Adrenal gland (tissue), 9 donors: ENCODE measurements at regions not wholly inside any gene's neighbourhood (a gene's known extent, or its start where the extent isn't known, plus 50 kb on each side); places are given as distances from the start of the nearest gene placed in this dataset.

Source experiments
- DNase-seq, 7 donors: peaks; one replicate each; pipeline ENCODE4 v3.0.0-alpha.2; 2019 to 2020
- H3K27ac ChIP-seq, 5 donors: fragments of 200-600 bp; sonication (generic) in 4 of 5; 1 replicate in 3 of 5; 2 replicates in 2 of 5; pipeline versions ENCODE4 v1.5.1 to v1.8.0; 2016 to 2020; ENCODE audit warnings: mild to moderate bottlenecking in 1 of 5
- H3K27me3 ChIP-seq: fragments of 200-600 bp; 2 replicates; pipeline ENCODE4 v1.8.0; 2021
- H3K36me3 ChIP-seq, 2 donors: fragments of 200-600 bp; replicated peaks in 1 of 2; 1 replicate in 1 of 2; 2 replicates in 1 of 2; pipeline versions ENCODE4 v1.5.1 to v1.8.0; 2018 to 2022
- H3K4me1 ChIP-seq, 2 donors: fragments of 200-600 bp; replicated peaks in 1 of 2; 1 replicate in 1 of 2; 2 replicates in 1 of 2; pipeline versions ENCODE4 v1.5.1 to v1.8.0; 2018 to 2021
- H3K4me3 ChIP-seq, 4 donors: fragments of 200-600 bp; sonication (generic) in 3 of 4; one replicate each; pipeline ENCODE4 v1.5.1; 2016 to 2018
- H3K9me3 ChIP-seq, 3 donors: fragments of 200-600 bp; sonication (generic) in 1 of 3; replicated peaks in 1 of 3; 1 replicate in 2 of 3; 2 replicates in 1 of 3; pipeline versions ENCODE4 v1.5.1 to v1.8.0; 2016 to 2021
- CTCF ChIP-seq, 6 experiments: fragments of 450-650 bp in 4 of 6; fragments of 200-600 bp in 2 of 6; sonication (generic) in 1 of 6; IDR thresholded peaks; 1 replicate in 5 of 6; 2 replicates in 1 of 6; pipeline versions ENCODE4 v1.5.1 to v1.8.0; 2016 to 2021; ENCODE audit warnings: antibody characterized with exemption in 6 of 6, mild to moderate bottlenecking in 2 of 6, moderate library complexity in 1 of 6
- POLR2A ChIP-seq, 2 donors: fragments of 450-650 bp; IDR thresholded peaks; one replicate each; pipeline ENCODE4 v1.6.1; 2017; ENCODE audit warnings: antibody characterized with exemption in 2 of 2, mild to moderate bottlenecking in 2 of 2, moderate library complexity in 1 of 2
- WGBS, 4 donors: extraction: QIAGEN DNeasy Blood & Tissue Kit in 2 of 4; methylation state at CpG; one replicate each; pipeline versions ENCODE4 v1.1.5 to v1.1.7; 2013 to 2017; 5-methylcytosine and 5-hydroxymethylcytosine counted together
- intact Hi-C, 2 donors: fragments of 100-400 bp; cut with DNase I; formaldehyde crosslinking; loops; one replicate each; pipeline versions ENCODE4 v1.14.1 to v1.15.0; 2022 to 2023
- donor health status: healthy with polysubstance abuse.
- donor health status: Bipolar disorder and iron deficiency.
- donor health status: DM: yes; HTN: yes; CAD: no.
- donor health status: DM: no; HTN: no; CAD: no.
- donor health status: DM: no; HTN: no; CAD: no.

DNA sequence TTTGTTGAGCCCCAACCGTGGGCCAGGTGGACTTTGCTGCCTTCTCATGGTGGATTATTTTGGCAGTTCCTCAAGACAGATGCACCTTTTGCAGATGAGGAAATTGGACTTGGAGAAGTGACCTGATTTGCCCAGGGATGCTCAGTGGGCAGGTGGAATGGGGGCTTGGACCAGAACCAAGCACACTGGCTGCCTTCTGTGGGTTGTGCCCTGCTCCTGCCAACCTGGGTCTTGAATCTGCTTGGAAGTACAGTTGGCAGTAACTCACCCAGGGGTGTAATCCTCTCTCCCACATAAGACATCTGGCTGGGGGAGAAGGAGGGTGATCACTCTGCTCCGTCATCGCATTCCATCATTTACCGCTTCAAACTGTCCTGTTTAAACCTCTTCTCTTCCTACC is 110.5 kb upstream of the GPR26 start:
- Histone ChIP-seq H3K36me3 (no peaks in the 10 kb centered on the region), H3K27ac (no peak overlapping the region), H3K27me3 (peaks cover 5% of the 10 kb centered on the region), H3K4me3 (no peak overlapping the region), H3K4me1 (no peaks in the 10 kb centered on the region), H3K9me3 (no peaks in the 10 kb centered on the region)
- no peak for DNase-seq
- TF ChIP-seq POLR2A (IDR thresholded peaks at IDR 0.05) (no peak), CTCF (IDR thresholded peaks at IDR 0.05) (no peak)
- intact Hi-C loops = loop anchor here (5.0 to 10.0 kb wide), 3 partner anchors 423 to 513 kb away; no protein-coding TSS in a partner anchor
- 82 to 86% (median 83%) methylated on average over 4 of the region's 4 CpGs for WGBS, 4 donors

GRCh38 chr10:123556049-123556448 is 110.1 kb upstream of the GPR26 start:
- no peaks in the 10 kb centered on the region for H3K9me3 ChIP-seq
- no peaks in the 10 kb centered on the region for H3K4me1 ChIP-seq
- peaks cover 1% of the 10 kb centered on the region for H3K27me3 ChIP-seq
- H3K4me3 ChIP-seq = no peak overlapping the region
- WGBS, 4 donors = 63 to 86% (median 76%) methylated on average over 7 of the region's 7 CpGs
- intact Hi-C loops = loop anchor here (5.0 to 10.0 kb wide), 3 partner anchors 424 to 514 kb away; no protein-coding TSS in a partner anchor
- no peak overlapping the region for H3K27ac ChIP-seq
- H3K36me3 ChIP-seq = no peaks in the 10 kb centered on the region
- TF ChIP-seq CTCF (IDR thresholded peaks at IDR 0.05) = no peak
- TF ChIP-seq POLR2A (IDR thresholded peaks at IDR 0.05) = no peak
- DNase-seq = no peak

GRCh38 chr10:123556736-123557135 is 109.4 kb upstream of the GPR26 start:
- H3K4me1 ChIP-seq = no peaks in the 10 kb centered on the region
- H3K27me3 ChIP-seq = no peaks in the 10 kb centered on the region
- H3K9me3 ChIP-seq = no peaks in the 10 kb centered on the region
- intact Hi-C loops = loop anchor here (5.0 to 10.0 kb wide), 3 partner anchors 424 to 514 kb away; no protein-coding TSS in a partner anchor
- H3K4me3 ChIP-seq = no peak overlapping the region
- TF ChIP-seq POLR2A (IDR thresholded peaks at IDR 0.05) (no peak), CTCF (IDR thresholded peaks at IDR 0.05) (no peak)
- WGBS, 4 donors = 78 to 84% (median 80%) methylated on average over 11 to 16 of the region's 16 CpGs
- H3K36me3 ChIP-seq = no peaks in the 10 kb centered on the region
- DNase-seq = no peak
- no peak overlapping the region for H3K27ac ChIP-seq

DNA sequence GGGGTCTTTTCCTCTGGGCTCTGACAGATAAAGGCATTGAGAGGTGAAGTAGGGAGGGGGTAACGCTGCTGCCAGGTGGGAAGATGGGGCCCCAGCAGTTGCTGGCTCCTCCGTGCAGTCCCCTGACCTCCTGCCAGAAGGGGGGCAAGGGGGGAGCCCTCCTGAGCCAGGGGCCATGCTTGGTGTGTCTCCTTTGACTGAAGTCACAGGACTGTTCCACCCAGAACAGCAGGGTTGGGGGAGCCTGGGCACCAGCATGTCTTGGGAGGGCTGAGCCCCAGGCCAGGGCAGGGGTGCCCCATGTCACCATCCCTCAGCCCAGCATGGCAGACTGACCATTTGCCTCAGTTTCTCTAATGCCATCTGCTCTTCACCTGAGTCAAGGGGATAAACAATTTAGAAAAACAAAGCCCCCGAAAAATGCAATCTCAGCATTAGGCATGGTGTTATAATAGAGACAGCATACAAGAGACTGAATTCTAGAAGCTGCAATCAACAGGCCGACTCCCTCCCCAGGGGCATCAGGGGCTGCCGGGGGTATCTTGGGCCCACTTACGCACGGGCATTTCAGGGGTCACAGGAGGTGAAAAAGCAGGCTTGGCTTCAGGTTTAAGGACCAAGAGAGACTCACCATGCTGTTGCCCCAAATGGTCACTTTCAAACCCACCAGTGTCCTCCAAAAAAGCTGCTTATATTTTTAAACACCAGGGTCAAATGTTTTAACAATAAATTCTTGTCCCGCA is 108.6 kb upstream of the GPR26 start:
- DNase-seq = no peak
- 57 to 68% (median 67%) methylated on average over 8 of the region's 8 CpGs for WGBS, 4 donors

More for the DNA sequence above, 108.6 kb upstream of the GPR26 start:
- no peaks in the 10 kb centered on the region for H3K9me3 ChIP-seq
- H3K4me3 ChIP-seq = no peak overlapping the region
- no peak for TF ChIP-seq POLR2A (IDR thresholded peaks at IDR 0.05)
- no peak for TF ChIP-seq CTCF (IDR thresholded peaks at IDR 0.05)
- H3K27ac ChIP-seq = no peak overlapping the region
- no peaks in the 10 kb centered on the region for H3K4me1 ChIP-seq
- H3K36me3 ChIP-seq = no peaks in the 10 kb centered on the region
- intact Hi-C loops = loop anchor here (5.0 to 10.0 kb wide), 3 partner anchors 425 to 515 kb away; no protein-coding TSS in a partner anchor
- H3K27me3 ChIP-seq = no peaks in the 10 kb centered on the region
